ENCODE measurements at regions not wholly inside any gene's neighbourhood (a gene's known extent, or its start where the extent isn't known, plus 50 kb on each side); places are given as distances from the start of the nearest gene placed in this dataset.

DNA sequence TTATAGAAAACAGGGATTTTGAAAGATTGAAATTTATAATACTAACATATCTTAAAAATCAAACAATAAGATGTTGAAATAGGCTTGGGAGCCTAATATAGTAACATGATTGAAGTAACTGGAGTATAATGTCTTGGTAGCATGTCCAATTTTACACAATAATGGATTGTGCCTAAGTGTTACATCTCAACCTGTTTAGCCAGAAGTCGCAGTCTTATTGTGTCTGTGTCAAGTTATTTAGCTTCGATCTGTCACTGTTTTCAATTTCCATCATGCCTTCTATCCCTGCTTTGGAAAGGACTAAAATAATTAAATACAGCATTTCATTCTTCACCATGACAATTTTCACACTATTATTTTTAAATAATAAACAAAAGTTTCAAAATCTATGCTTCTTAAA is 1352.2 kb downstream of the SI start:
- TF ChIP-seq, protein P1, sequence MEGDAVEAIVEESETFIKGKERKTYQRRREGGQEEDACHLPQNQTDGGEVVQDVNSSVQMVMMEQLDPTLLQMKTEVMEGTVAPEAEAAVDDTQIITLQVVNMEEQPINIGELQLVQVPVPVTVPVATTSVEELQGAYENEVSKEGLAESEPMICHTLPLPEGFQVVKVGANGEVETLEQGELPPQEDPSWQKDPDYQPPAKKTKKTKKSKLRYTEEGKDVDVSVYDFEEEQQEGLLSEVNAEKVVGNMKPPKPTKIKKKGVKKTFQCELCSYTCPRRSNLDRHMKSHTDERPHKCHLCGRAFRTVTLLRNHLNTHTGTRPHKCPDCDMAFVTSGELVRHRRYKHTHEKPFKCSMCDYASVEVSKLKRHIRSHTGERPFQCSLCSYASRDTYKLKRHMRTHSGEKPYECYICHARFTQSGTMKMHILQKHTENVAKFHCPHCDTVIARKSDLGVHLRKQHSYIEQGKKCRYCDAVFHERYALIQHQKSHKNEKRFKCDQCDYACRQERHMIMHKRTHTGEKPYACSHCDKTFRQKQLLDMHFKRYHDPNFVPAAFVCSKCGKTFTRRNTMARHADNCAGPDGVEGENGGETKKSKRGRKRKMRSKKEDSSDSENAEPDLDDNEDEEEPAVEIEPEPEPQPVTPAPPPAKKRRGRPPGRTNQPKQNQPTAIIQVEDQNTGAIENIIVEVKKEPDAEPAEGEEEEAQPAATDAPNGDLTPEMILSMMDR (conservative IDR thresholded peaks at IDR 0.05; ENCODE audit: low read depth, low read length): no peak
- TF ChIP-seq EZH2 (IDR thresholded peaks at IDR 0.05; ENCODE audit: borderline replicate concordance, low read depth, low read length, poor library complexity, severe bottlenecking): no peak

All from A673 (cell line).